ENCODE measurements at regions not wholly inside any gene's neighbourhood (a gene's known extent, or its start where the extent isn't known, plus 50 kb on each side); places are given as distances from the start of the nearest gene placed in this dataset.

DNA sequence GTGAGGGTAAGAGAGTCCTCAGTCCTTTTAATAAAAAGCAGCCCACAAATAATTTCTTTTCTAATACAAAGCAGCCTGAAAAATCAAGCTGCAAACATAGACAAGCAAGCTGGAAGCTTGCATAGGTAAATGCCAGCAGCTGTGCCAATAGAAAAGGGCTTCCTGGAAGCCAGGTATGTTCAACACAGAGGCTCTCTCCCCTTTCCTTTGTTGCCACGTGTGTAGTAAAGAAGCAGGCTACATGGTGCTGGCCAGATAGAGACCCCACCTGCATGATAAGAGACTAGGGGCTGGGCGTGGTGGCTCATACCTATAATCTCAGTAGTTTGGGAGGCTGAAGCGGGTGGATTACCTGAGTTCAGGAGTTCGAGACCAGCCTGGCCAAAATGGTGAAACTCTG, 50.1 kb upstream of the ERRFI1 start:
- TF ChIP-seq POLR2A (IDR thresholded peaks at IDR 0.05; ENCODE audit: low read length) (no peak), GATA1 (IDR thresholded peaks at IDR 0.05; ENCODE audit: low read depth, low read length) (no peak)
